Esophagus muscularis mucosa (tissue), 4 donors: ENCODE measurements at regions not wholly inside any gene's neighbourhood (a gene's known extent, or its start where the extent isn't known, plus 50 kb on each side); places are given as distances from the start of the nearest gene placed in this dataset.
A peak's percentile ranks its signal among the peaks of the same experiment; 100 is the strongest.
"Not testable (repeated sequence)": the region's sequence is repeated elsewhere in the genome, so short reads cannot be mapped to it uniquely, and the experiment has no call there.

Experiments
- DNase-seq: peaks from one replicate; pipeline ENCODE4 v3.0.0-alpha.2; 2017; ENCODE audit errors: extremely low spot score
- H3K27ac ChIP-seq, 4 donors: fragments of 200-600 bp; sonication (generic); replicated peaks in 1 of 4; 1 replicate in 3 of 4; 2 replicates in 1 of 4; pipeline ENCODE4 v1.5.1; 2016 to 2019; ENCODE audit warnings: mild to moderate bottlenecking in 1 of 4
- H3K27me3 ChIP-seq, 4 donors: fragments of 200-600 bp; sonication (generic); one replicate each; pipeline versions ENCODE4 v1.5.1 to v1.6.0; 2016 to 2019
- H3K36me3 ChIP-seq, 4 donors: fragments of 200-600 bp; sonication (generic); one replicate each; pipeline ENCODE4 v1.5.1; 2016 to 2019
- H3K4me1 ChIP-seq, 4 donors: fragments of 200-600 bp; sonication (generic); one replicate each; pipeline ENCODE4 v1.5.1; 2016 to 2019
- H3K4me3 ChIP-seq, 4 donors: fragments of 200-600 bp; sonication (generic); 1 replicate in 2 of 4; 2 replicates in 2 of 4; pipeline ENCODE4 v1.5.1; 2016 to 2019; ENCODE audit warnings: mild to moderate bottlenecking in 4 of 4, moderate library complexity in 1 of 4
- H3K9me3 ChIP-seq, 4 donors: fragments of 200-600 bp; sonication (generic); 1 replicate in 3 of 4; 2 replicates in 1 of 4; pipeline ENCODE4 v1.5.1; 2016 to 2019
- CTCF ChIP-seq, 3 experiments: fragments of 200-600 bp in 2 of 3; fragments of 450-650 bp in 1 of 3; sonication (generic) in 2 of 3; IDR thresholded peaks; one replicate each; pipeline ENCODE4 v1.5.1; 2017 to 2019; ENCODE audit warnings: antibody characterized with exemption in 3 of 3, mild to moderate bottlenecking in 2 of 3, moderate library complexity in 1 of 3
- EP300 ChIP-seq: sonication (generic); formaldehyde crosslinking; IDR thresholded peaks from one replicate; pipeline ENCODE4 v1.6.1; 2017; ENCODE audit warnings: antibody characterized with exemption
- POLR2A ChIP-seq: fragments of 450-650 bp; IDR thresholded peaks from one replicate; pipeline ENCODE4 v1.6.1; 2017; ENCODE audit warnings: antibody characterized with exemption, moderate library complexity, mild to moderate bottlenecking, low read depth
- POLR2AphosphoS5 ChIP-seq, 2 donors: sonication (generic); formaldehyde crosslinking; IDR thresholded peaks; one replicate each; pipeline ENCODE4 v1.6.1; 2017; ENCODE audit warnings: antibody characterized with exemption in 2 of 2
- WGBS: methylation state at CpG from one replicate; pipeline ENCODE4 v1.1.5; 2018; 5-methylcytosine and 5-hydroxymethylcytosine counted together
- intact Hi-C: fragments of 100-400 bp; cut with DNase I; formaldehyde crosslinking; loops from one replicate; pipeline ENCODE4 v1.15.1; 2023

- Histone ChIP-seq H3K36me3 (no peaks in the 10 kb centered on the region), H3K4me3 (no peak overlapping the region), H3K9me3 (no peaks in the 10 kb centered on the region), H3K27ac (no peak overlapping the region), H3K27me3 (no peaks in the 10 kb centered on the region), H3K4me1 (peaks cover 7 to 27% (median 26%) of the 10 kb centered on the region in 4 donors)
- TF ChIP-seq CTCF (IDR thresholded peaks at IDR 0.05) = no peak
- TF ChIP-seq POLR2A = no peak
- intact Hi-C loops = no loop called here
- 79% methylated on average over 2 of the region's 2 CpGs for WGBS
- no peak for DNase-seq
Measured at GRCh38 chr9:75454043-75454442, 365.7 kb downstream of the OSTF1 start.

- WGBS = 95% methylated on average over 2 of the region's 2 CpGs
Measured at GRCh38 chr9:75454891-75455290, 366.6 kb downstream of the OSTF1 start.

GRCh38 chr9:75455444-75455921 lies 367.2 kb downstream of the OSTF1 start:
- no peaks in the 10 kb centered on the region for H3K9me3 ChIP-seq
- peaks cover 7 to 27% (median 25%) of the 10 kb centered on the region in 4 donors for H3K4me1 ChIP-seq
- 50% methylated on average over 1 of the region's 1 CpG for WGBS
- H3K27me3 ChIP-seq = no peaks in the 10 kb centered on the region
- H3K4me3 ChIP-seq = no peak overlapping the region
- intact Hi-C loops = no loop called here
- H3K36me3 ChIP-seq = no peaks in the 10 kb centered on the region
- DNase-seq = no peak
- H3K27ac ChIP-seq = peak overlapping the region in 1 of 4 donors; percentile 5
- TF ChIP-seq CTCF (IDR thresholded peaks at IDR 0.05) (no peak), EP300 (no peak), POLR2AphosphoS5 (IDR thresholded peaks at IDR 0.05) (peak in 1 of 2 donors; percentile 15), POLR2A (no peak)

More at GRCh38 chr9:75454891-75455290, 366.6 kb downstream of the OSTF1 start:
- Histone ChIP-seq H3K4me3 (no peak overlapping the region), H3K27ac (peak overlapping the region in 1 of 4 donors; percentile 17), H3K27me3 (no peaks in the 10 kb centered on the region), H3K9me3 (no peaks in the 10 kb centered on the region), H3K36me3 (no peaks in the 10 kb centered on the region), H3K4me1 (peaks cover 7 to 27% (median 25%) of the 10 kb centered on the region in 4 donors)
- peak; percentile 14 for DNase-seq
- TF ChIP-seq EP300 (no peak), POLR2AphosphoS5 (IDR thresholded peaks at IDR 0.05) (no peak), POLR2A (no peak), CTCF (IDR thresholded peaks at IDR 0.05) (no peak)
- intact Hi-C loops = no loop called here

- Histone ChIP-seq H3K4me1 (peaks cover 3 to 20% (median 15%) of the 10 kb centered on the region in 4 donors), H3K36me3 (no peaks in the 10 kb centered on the region), H3K27me3 (no peaks in the 10 kb centered on the region), H3K27ac (no peak overlapping the region), H3K9me3 (no peaks in the 10 kb centered on the region), H3K4me3 (no peak overlapping the region)
- TF ChIP-seq POLR2AphosphoS5 (IDR thresholded peaks at IDR 0.05) (no peak), EP300 (no peak), POLR2A (no peak), CTCF (IDR thresholded peaks at IDR 0.05) (no peak)
- DNase-seq = peak; percentile 4
- intact Hi-C loops = no loop called here
Measured at GRCh38 chr9:75456698-75457097, 368.4 kb downstream of the OSTF1 start.

- H3K4me3 ChIP-seq = no peak overlapping the region
- no peaks in the 10 kb centered on the region for H3K27me3 ChIP-seq
- no peak for DNase-seq
- WGBS = 79% methylated on average over 6 of the region's 6 CpGs
- TF ChIP-seq EP300 = no peak
- no peak for TF ChIP-seq POLR2AphosphoS5 (IDR thresholded peaks at IDR 0.05)
- H3K36me3 ChIP-seq = no peaks in the 10 kb centered on the region
- H3K4me1 ChIP-seq = peaks cover 3 to 13% (median 8%) of the 10 kb centered on the region in 4 donors
- intact Hi-C loops = no loop called here
- no peak overlapping the region for H3K27ac ChIP-seq
- H3K9me3 ChIP-seq = no peaks in the 10 kb centered on the region
Measured at GRCh38 chr9:75457474-75458011, 369.2 kb downstream of the OSTF1 start.

GRCh38 chr9:75459311-75459710 lies 371.0 kb downstream of the OSTF1 start:
- H3K27me3 ChIP-seq, H3K27ac ChIP-seq, DNase-seq, H3K4me3 ChIP-seq, intact Hi-C loops, H3K36me3 ChIP-seq, H3K9me3 ChIP-seq, H3K4me1 ChIP-seq: not testable (repeated sequence)
- 87% methylated on average over 4 of the region's 4 CpGs for WGBS
